Neural progenitor cell (in vitro differentiated cells): ENCODE measurements at regions not wholly inside any gene's neighbourhood (a gene's known extent, or its start where the extent isn't known, plus 50 kb on each side); places are given as distances from the start of the nearest gene placed in this dataset.

Experiments used
- DNase-seq: peaks from one replicate; pipeline ENCODE4 v3.0.0-alpha.2; 2016; ENCODE audit warnings: low spot score
- H2AFZ ChIP-seq: fragments of 200-600 bp; sonication (generic); replicated peaks from 2 replicates; pipeline ENCODE4 v1.6.1; 2016; ENCODE audit warnings: antibody characterized with exemption
- H3F3A ChIP-seq: fragments of 200-600 bp; sonication (generic); 2 replicates; pipeline ENCODE4 v1.6.1; 2016; ENCODE audit warnings: antibody characterized with exemption, low read depth
- H3K27ac ChIP-seq: fragments of 200-600 bp; sonication (generic); 2 replicates; pipeline ENCODE4 v1.5.1; 2016; ENCODE audit warnings: mild to moderate bottlenecking
- H3K27me3 ChIP-seq: fragments of 200-600 bp; sonication (generic); 2 replicates; pipeline ENCODE4 v1.6.1; 2016; ENCODE audit warnings: mild to moderate bottlenecking, moderate library complexity
- H3K36me3 ChIP-seq: fragments of 200-600 bp; sonication (generic); 2 replicates; pipeline ENCODE4 v1.5.1; 2016
- H3K4me1 ChIP-seq: fragments of 200-600 bp; sonication (generic); 2 replicates; pipeline ENCODE4 v1.6.1; 2016; ENCODE audit warnings: mixed run types
- H3K4me2 ChIP-seq: fragments of 200-600 bp; sonication (generic); 2 replicates; pipeline ENCODE4 v1.6.1; 2016
- H3K4me3 ChIP-seq: fragments of 200-600 bp; sonication (generic); 2 replicates; pipeline ENCODE4 v1.5.1; 2016
- H3K79me2 ChIP-seq: fragments of 200-600 bp; sonication (generic); 2 replicates; pipeline ENCODE4 v1.6.1; 2016; ENCODE audit warnings: low read depth
- H3K9ac ChIP-seq: fragments of 200-600 bp; sonication (generic); 2 replicates; pipeline ENCODE4 v1.6.1; 2016
- H3K9me3 ChIP-seq: fragments of 200-600 bp; sonication (generic); 2 replicates; pipeline ENCODE4 v1.5.1; 2016; ENCODE audit warnings: low read depth
- H4K20me1 ChIP-seq: fragments of 200-600 bp; sonication (generic); 2 replicates; pipeline ENCODE4 v1.6.1; 2016; ENCODE audit warnings: low read depth
- H3K27ac Mint-ChIP-seq: 3 replicates; pipeline ENCODE4 v1.8.0; 2021; ENCODE audit warnings: mixed read lengths
- H3K27me3 Mint-ChIP-seq: 2 replicates; pipeline ENCODE4 v1.8.0; 2022; ENCODE audit warnings: low read depth, mild to moderate bottlenecking, inconsistent platforms, moderate library complexity, mixed read lengths; ENCODE audit not compliant: insufficient read depth
- H3K36me3 Mint-ChIP-seq: 3 replicates; pipeline ENCODE4 v1.8.0; 2021; ENCODE audit warnings: mixed read lengths
- H3K4me1 Mint-ChIP-seq: 3 replicates; pipeline ENCODE4 v1.8.0; 2021; ENCODE audit warnings: mixed read lengths
- H3K4me3 Mint-ChIP-seq: 3 replicates; pipeline ENCODE4 v1.8.0; 2021; ENCODE audit warnings: mild to moderate bottlenecking, moderate library complexity, mixed read lengths
- H3K9me3 Mint-ChIP-seq: 3 replicates; pipeline ENCODE4 v1.8.0; 2020; ENCODE audit warnings: mixed read lengths
- EZH2 ChIP-seq: fragments of 200-600 bp; sonication (generic); IDR thresholded peaks from 2 replicates; pipeline ENCODE4 v1.6.1; 2017; ENCODE audit warnings: antibody characterized with exemption, mild to moderate bottlenecking, moderate library complexity
- EZH2phosphoT487 ChIP-seq: fragments of 200-600 bp; sonication (generic); IDR thresholded peaks from 2 replicates; pipeline ENCODE4 v1.6.1; 2017; ENCODE audit warnings: antibody characterized with exemption
- TF ChIP-seq, protein P1 (sequence below): fragments of 200-600 bp; sonication (generic); IDR thresholded peaks from 2 replicates; pipeline ENCODE4 v1.5.1; 2017; ENCODE audit warnings: antibody characterized with exemption, mild to moderate bottlenecking

DNA sequence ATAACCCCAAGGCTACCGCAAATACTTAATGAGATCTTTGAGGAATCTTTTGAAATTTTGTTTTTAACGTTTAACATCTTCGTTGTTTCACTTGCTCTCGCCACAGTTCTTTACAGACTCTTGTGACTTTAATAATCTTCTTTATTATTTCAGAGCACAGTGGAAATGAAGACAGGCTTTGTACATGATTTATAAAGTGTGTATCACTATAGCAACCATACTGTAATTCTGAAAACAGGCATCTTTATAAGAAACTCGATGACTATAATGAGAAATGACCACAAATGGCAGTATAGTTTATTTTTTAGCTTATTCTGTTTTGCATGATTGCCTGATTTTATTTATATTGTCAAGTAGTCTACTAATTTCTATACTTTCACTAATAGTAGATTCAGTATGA lies 224.4 kb upstream of the GALNTL6 start:
- no peak overlapping the region for H3K27ac ChIP-seq
- H3K36me3 ChIP-seq = no peaks in the 10 kb centered on the region
- Mint-ChIP-seq H3K27ac (no peak overlapping the region), H3K9me3 (no peaks in the 10 kb centered on the region), H3K27me3 (no peaks in the 10 kb centered on the region), H3K4me1 (peaks cover 6% of the 10 kb centered on the region), H3K4me3 (no peak overlapping the region), H3K36me3 (no peaks in the 10 kb centered on the region)
- no peak overlapping the region for H3K4me3 ChIP-seq
- H3K9me3 ChIP-seq = no peaks in the 10 kb centered on the region
- DNase-seq = no peak
- H3K9ac ChIP-seq = no peak overlapping the region
- no peaks in the 10 kb centered on the region for H3F3A ChIP-seq
- no peak for TF ChIP-seq EZH2phosphoT487
- no peak for TF ChIP-seq EZH2
- TF ChIP-seq, protein P1, sequence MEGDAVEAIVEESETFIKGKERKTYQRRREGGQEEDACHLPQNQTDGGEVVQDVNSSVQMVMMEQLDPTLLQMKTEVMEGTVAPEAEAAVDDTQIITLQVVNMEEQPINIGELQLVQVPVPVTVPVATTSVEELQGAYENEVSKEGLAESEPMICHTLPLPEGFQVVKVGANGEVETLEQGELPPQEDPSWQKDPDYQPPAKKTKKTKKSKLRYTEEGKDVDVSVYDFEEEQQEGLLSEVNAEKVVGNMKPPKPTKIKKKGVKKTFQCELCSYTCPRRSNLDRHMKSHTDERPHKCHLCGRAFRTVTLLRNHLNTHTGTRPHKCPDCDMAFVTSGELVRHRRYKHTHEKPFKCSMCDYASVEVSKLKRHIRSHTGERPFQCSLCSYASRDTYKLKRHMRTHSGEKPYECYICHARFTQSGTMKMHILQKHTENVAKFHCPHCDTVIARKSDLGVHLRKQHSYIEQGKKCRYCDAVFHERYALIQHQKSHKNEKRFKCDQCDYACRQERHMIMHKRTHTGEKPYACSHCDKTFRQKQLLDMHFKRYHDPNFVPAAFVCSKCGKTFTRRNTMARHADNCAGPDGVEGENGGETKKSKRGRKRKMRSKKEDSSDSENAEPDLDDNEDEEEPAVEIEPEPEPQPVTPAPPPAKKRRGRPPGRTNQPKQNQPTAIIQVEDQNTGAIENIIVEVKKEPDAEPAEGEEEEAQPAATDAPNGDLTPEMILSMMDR = no peak
- no peaks in the 10 kb centered on the region for H3K79me2 ChIP-seq
- no peaks in the 10 kb centered on the region for H3K27me3 ChIP-seq
- H4K20me1 ChIP-seq = no peaks in the 10 kb centered on the region
- no peaks in the 10 kb centered on the region for H3K4me1 ChIP-seq
- no peak overlapping the region for H3K4me2 ChIP-seq
- H2AFZ ChIP-seq = no peak overlapping the region

DNA sequence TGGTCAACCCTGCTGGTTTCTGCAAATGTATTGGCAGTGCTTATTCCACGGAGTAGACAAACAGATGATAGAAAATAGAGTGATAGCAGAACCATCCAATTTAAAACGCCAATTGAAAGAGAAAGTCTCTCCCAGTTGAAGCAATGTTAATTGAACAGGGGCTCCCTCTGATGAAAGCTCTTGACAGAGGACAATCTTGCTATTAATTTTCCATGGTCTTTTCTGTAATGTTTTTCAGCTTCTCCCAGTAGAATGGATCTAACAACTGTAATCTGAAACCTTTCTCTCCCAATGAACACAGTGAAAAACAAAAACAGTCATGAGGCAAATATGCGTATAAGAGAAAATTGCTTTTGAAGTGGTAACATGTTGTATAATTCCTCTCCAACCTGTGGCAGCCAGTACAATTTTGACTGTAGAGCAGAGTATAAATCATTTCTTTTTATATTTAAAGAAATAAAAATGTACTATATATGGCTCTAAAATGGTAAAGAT lies 225.1 kb upstream of the GALNTL6 start:
- Mint-ChIP-seq H3K4me3 (no peak overlapping the region), H3K27me3 (no peaks in the 10 kb centered on the region), H3K9me3 (no peaks in the 10 kb centered on the region), H3K4me1 (peaks cover 6% of the 10 kb centered on the region), H3K27ac (no peak overlapping the region), H3K36me3 (no peaks in the 10 kb centered on the region)
- Histone ChIP-seq H3F3A (no peaks in the 10 kb centered on the region), H3K4me2 (no peak overlapping the region), H3K36me3 (no peaks in the 10 kb centered on the region), H4K20me1 (no peaks in the 10 kb centered on the region), H3K27me3 (no peaks in the 10 kb centered on the region), H2AFZ (no peak overlapping the region), H3K79me2 (no peaks in the 10 kb centered on the region), H3K4me3 (no peak overlapping the region), H3K4me1 (no peaks in the 10 kb centered on the region), H3K9ac (no peak overlapping the region), H3K27ac (no peak overlapping the region), H3K9me3 (no peaks in the 10 kb centered on the region)
- TF ChIP-seq, protein P1 = no peak
- TF ChIP-seq EZH2phosphoT487 (no peak), EZH2 (no peak)
- DNase-seq = no peak

DNA sequence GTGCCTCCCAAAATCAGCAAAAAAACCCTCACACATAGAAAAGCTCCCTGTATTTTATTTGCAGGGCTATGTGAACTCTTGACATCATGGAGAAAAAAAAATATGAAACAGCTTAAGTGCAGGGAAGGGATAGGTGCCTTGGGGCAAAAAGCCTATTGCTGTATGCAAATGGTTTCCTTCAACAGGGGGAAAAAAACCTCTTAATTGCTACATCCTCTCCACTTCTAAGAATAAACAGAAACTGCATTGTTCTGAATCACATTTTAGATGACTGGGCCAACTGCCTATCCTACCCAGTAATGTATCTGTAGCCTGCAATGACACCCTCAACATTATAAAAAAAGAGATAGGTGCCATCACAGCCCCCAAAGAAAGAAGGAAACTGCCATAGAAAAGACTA lies 229.4 kb upstream of the GALNTL6 start:
- peaks cover 6% of the 10 kb centered on the region for H3K4me1 Mint-ChIP-seq
- no peak overlapping the region for H3K4me3 Mint-ChIP-seq
- TF ChIP-seq EZH2 = no peak
- TF ChIP-seq, protein P1 = no peak
- no peak for TF ChIP-seq EZH2phosphoT487

More for the DNA sequence above, 229.4 kb upstream of the GALNTL6 start:
- H3K4me1 ChIP-seq = no peaks in the 10 kb centered on the region
- H3K27me3 Mint-ChIP-seq = no peaks in the 10 kb centered on the region
- H3K36me3 ChIP-seq = no peaks in the 10 kb centered on the region
- DNase-seq = no peak
- H3K9ac ChIP-seq = no peak overlapping the region
- H3K27ac ChIP-seq = no peak overlapping the region
- no peak overlapping the region for H3K4me3 ChIP-seq
- H3K9me3 ChIP-seq = no peaks in the 10 kb centered on the region
- H3K79me2 ChIP-seq = no peaks in the 10 kb centered on the region
- no peaks in the 10 kb centered on the region for H4K20me1 ChIP-seq
- peaks cover 2% of the 10 kb centered on the region for H3K9me3 Mint-ChIP-seq
- H2AFZ ChIP-seq = no peak overlapping the region
- no peak overlapping the region for H3K27ac Mint-ChIP-seq
- no peaks in the 10 kb centered on the region for H3K27me3 ChIP-seq
- no peaks in the 10 kb centered on the region for H3K36me3 Mint-ChIP-seq
- H3F3A ChIP-seq = no peaks in the 10 kb centered on the region
- no peak overlapping the region for H3K4me2 ChIP-seq
